SK-N-SH (cell line): ENCODE measurements at regions not wholly inside any gene's neighbourhood (a gene's known extent, or its start where the extent isn't known, plus 50 kb on each side); places are given as distances from the start of the nearest gene placed in this dataset.

Source experiments
- CTCF ChIA-PET: fragments of 300-600, 350-600 bp; formaldehyde crosslinking; extraction: SDS; loops from one replicate; lab custom pipeline; 2021; lab: Yijun Ruan, JAX
- POLR2A ChIA-PET: fragments of 350-600 bp; sonication (Branson Sonifier 250); formaldehyde crosslinking; extraction: SDS; loops from one replicate; lab custom pipeline; 2020; ENCODE audit warnings: antibody characterized with exemption, inconsistent platforms; lab: Yijun Ruan, JAX
- DNase-seq: peaks from one replicate; pipeline ENCODE4 v3.0.0; 2012
- H2AFZ ChIP-seq: fragments of 200-600 bp; sonication (generic); 2 replicates; pipeline ENCODE4 v1.8.1; 2016; ENCODE audit warnings: antibody characterized with exemption, mild to moderate bottlenecking, low read depth
- H3F3A ChIP-seq: fragments of 200-600 bp; sonication (generic); replicated peaks from 2 replicates; pipeline ENCODE3; 2016; ENCODE audit warnings: antibody characterized with exemption, mild to moderate bottlenecking; ENCODE audit not compliant: insufficient read depth
- H3K27ac ChIP-seq, 2 experiments: fragments of 200-500 bp in 1 of 2; fragments of 200-600 bp in 1 of 2; sonication (Bioruptor generic) in 1 of 2; sonication (generic), shearing (Covaris generic) in 1 of 2; 2 replicates each; pipeline versions ENCODE4 v1.5.1 to v1.6.1; 2014 to 2016; ENCODE audit warnings: low read depth in 2 of 2, inconsistent platforms in 1 of 2, low read length in 1 of 2, mild to moderate bottlenecking in 1 of 2, mixed read lengths in 1 of 2
- H3K27me3 ChIP-seq: fragments of 200-600 bp; sonication (generic), shearing (Covaris generic); 2 replicates; pipeline ENCODE4 v1.6.1; 2016; ENCODE audit warnings: mixed run types; ENCODE audit not compliant: insufficient read depth
- H3K36me3 ChIP-seq, 2 experiments: fragments of 200-500 bp in 1 of 2; fragments of 200-600 bp in 1 of 2; sonication (Bioruptor generic) in 1 of 2; sonication (generic) in 1 of 2; replicated peaks in 1 of 2; 2 replicates each; pipeline versions ENCODE3 to v1.5.1; 2014 to 2016; ENCODE audit warnings: low read length in 1 of 2, mild to moderate bottlenecking in 1 of 2; ENCODE audit not compliant: insufficient read depth in 2 of 2, control insufficient read depth in 1 of 2
- H3K4me1 ChIP-seq, 2 experiments: fragments of 200-500 bp in 1 of 2; fragments of 200-600 bp in 1 of 2; sonication (Bioruptor generic) in 1 of 2; sonication (generic), shearing (Covaris generic) in 1 of 2; 2 replicates each; pipeline versions ENCODE4 v1.5.1 to v1.6.1; 2014 to 2016; ENCODE audit warnings: low read depth in 1 of 2, low read length in 1 of 2, mixed run types in 1 of 2; ENCODE audit not compliant: insufficient read depth in 2 of 2, control insufficient read depth in 1 of 2
- H3K4me2 ChIP-seq: fragments of 200-600 bp; sonication (generic), shearing (Covaris generic); 2 replicates; pipeline ENCODE4 v1.6.1; 2017; ENCODE audit warnings: mixed run types
- H3K4me3 ChIP-seq, 2 experiments: fragments of 200-500 bp in 1 of 2; fragments of 200-600 bp in 1 of 2; sonication (Bioruptor generic) in 1 of 2; sonication (generic), shearing (Covaris generic) in 1 of 2; 2 replicates each; pipeline versions ENCODE4 v1.5.1 to v1.8.1; 2014 to 2016; ENCODE audit warnings: low read depth in 2 of 2, inconsistent platforms in 1 of 2, low read length in 1 of 2, mild to moderate bottlenecking in 1 of 2, mixed read lengths in 1 of 2, moderate library complexity in 1 of 2
- H3K79me2 ChIP-seq: fragments of 200-600 bp; sonication (generic); 2 replicates; pipeline ENCODE4 v1.8.1; 2017; ENCODE audit warnings: mild to moderate bottlenecking; ENCODE audit not compliant: insufficient read depth
- H3K9ac ChIP-seq: fragments of 200-600 bp; sonication (generic); 2 replicates; pipeline ENCODE4 v1.6.1; 2017; ENCODE audit warnings: mixed run types
- H3K9me2 ChIP-seq: fragments of 200-600 bp; sonication (generic); 2 replicates; pipeline ENCODE4 v1.6.1; 2017; ENCODE audit warnings: mixed run types
- H3K9me3 ChIP-seq: fragments of 200-600 bp; sonication (generic); 2 replicates; pipeline ENCODE4 v1.6.1; 2017; ENCODE audit warnings: mixed run types, mild to moderate bottlenecking, moderate library complexity
- H4K20me1 ChIP-seq: fragments of 200-600 bp; sonication (generic); 2 replicates; pipeline ENCODE4 v1.6.1; 2017; ENCODE audit warnings: mild to moderate bottlenecking, mixed run types; ENCODE audit not compliant: insufficient read depth
- EP300 ChIP-seq, 2 experiments: IDR thresholded peaks; 2 replicates each; pipeline versions ENCODE4 v1.4.0 to v1.6.1; 2012; ENCODE audit warnings: borderline replicate concordance in 1 of 2, low read depth in 1 of 2, low read length in 1 of 2
- EZH2phosphoT487 ChIP-seq: fragments of 200-600 bp; sonication (generic); IDR thresholded peaks from 2 replicates; pipeline ENCODE4 v1.6.1; 2017; ENCODE audit warnings: low read depth, mixed run types, mild to moderate bottlenecking, antibody characterized with exemption, moderate library complexity, borderline replicate concordance
- FOXM1 ChIP-seq: IDR thresholded peaks from 2 replicates; pipeline ENCODE4 v1.4.0; 2012; ENCODE audit warnings: low read depth, mild to moderate bottlenecking
- GATA2 ChIP-seq: sonication (generic); formaldehyde crosslinking; IDR thresholded peaks from 2 replicates; pipeline ENCODE4 v1.5.0; 2020; ENCODE audit warnings: mild to moderate bottlenecking, missing genetic modification reagents
- IRF3 ChIP-seq: fragments of 150-350 bp; IDR thresholded peaks from 2 replicates; pipeline ENCODE4 v1.6.1; 2016; ENCODE audit warnings: mild to moderate bottlenecking, low read depth, low read length
- MEF2A ChIP-seq: IDR thresholded peaks from 2 replicates; pipeline ENCODE4 v1.4.0; 2012; ENCODE audit warnings: low read depth, borderline replicate concordance
- NFIC ChIP-seq: IDR thresholded peaks from 2 replicates; pipeline ENCODE4 v1.4.0; 2012; ENCODE audit warnings: borderline replicate concordance
- RAD21 ChIP-seq: IDR thresholded peaks from 2 replicates; pipeline ENCODE4 v1.6.1; 2012; ENCODE audit warnings: mild to moderate bottlenecking, low read length
- RXRA ChIP-seq: IDR thresholded peaks from 2 replicates; pipeline ENCODE4 v1.4.0; 2012; ENCODE audit warnings: low read depth, mild to moderate bottlenecking, borderline replicate concordance
- SIN3A ChIP-seq: IDR thresholded peaks from 2 replicates; pipeline ENCODE4 v1.6.1; 2012; ENCODE audit warnings: low read depth, mild to moderate bottlenecking, low read length, moderate library complexity, borderline replicate concordance
- TCF12 ChIP-seq: IDR thresholded peaks from 2 replicates; pipeline ENCODE4 v1.4.0; 2012
- TEAD4 ChIP-seq: IDR thresholded peaks from 2 replicates; pipeline ENCODE4 v1.4.0; 2012; ENCODE audit warnings: mild to moderate bottlenecking, borderline replicate concordance; ENCODE audit not compliant: insufficient read depth
- USF1 ChIP-seq: IDR thresholded peaks from 2 replicates; pipeline ENCODE4 v1.4.0; 2012; ENCODE audit warnings: low read depth, borderline replicate concordance
- USF2 ChIP-seq: fragments of 150-350 bp; IDR thresholded peaks from 2 replicates; pipeline ENCODE4 v1.6.1; 2017; ENCODE audit warnings: antibody characterized with exemption, low read length, low read depth, borderline replicate concordance
- YY1 ChIP-seq: IDR thresholded peaks from 2 replicates; pipeline ENCODE4 v1.4.0; 2012; ENCODE audit warnings: low read depth, mild to moderate bottlenecking
- WGBS: methylation state at CpG from one replicate; pipeline ENCODE4 v1.1.6; 2017; ENCODE audit warnings: low lambda C conversion rate; 5-methylcytosine and 5-hydroxymethylcytosine counted together
- TF ChIP-seq, protein P1 (sequence below): IDR thresholded peaks from 2 replicates; pipeline ENCODE4 v1.4.0; 2012; ENCODE audit warnings: low read depth, borderline replicate concordance
- TF ChIP-seq, protein P2 (sequence below): IDR thresholded peaks from 2 replicates; pipeline ENCODE4 v1.4.0; 2012; ENCODE audit warnings: low read depth
- TF ChIP-seq, protein P3 (sequence below): IDR thresholded peaks from 2 replicates; pipeline ENCODE4; 2012

GRCh38 chr10:131586958-131587357, 275.4 kb upstream of the TCERG1L start:
- TF ChIP-seq MEF2A (no peak), TEAD4 (no peak), EP300 (IDR thresholded peaks at IDR 0.05; ENCODE audit: borderline replicate concordance in 1 of 2, low read depth in 1 of 2, low read length in 1 of 2) (no peak), RAD21 (no peak), NFIC (no peak), RXRA (no peak), USF2 (no peak)
- TF ChIP-seq, protein P1, sequence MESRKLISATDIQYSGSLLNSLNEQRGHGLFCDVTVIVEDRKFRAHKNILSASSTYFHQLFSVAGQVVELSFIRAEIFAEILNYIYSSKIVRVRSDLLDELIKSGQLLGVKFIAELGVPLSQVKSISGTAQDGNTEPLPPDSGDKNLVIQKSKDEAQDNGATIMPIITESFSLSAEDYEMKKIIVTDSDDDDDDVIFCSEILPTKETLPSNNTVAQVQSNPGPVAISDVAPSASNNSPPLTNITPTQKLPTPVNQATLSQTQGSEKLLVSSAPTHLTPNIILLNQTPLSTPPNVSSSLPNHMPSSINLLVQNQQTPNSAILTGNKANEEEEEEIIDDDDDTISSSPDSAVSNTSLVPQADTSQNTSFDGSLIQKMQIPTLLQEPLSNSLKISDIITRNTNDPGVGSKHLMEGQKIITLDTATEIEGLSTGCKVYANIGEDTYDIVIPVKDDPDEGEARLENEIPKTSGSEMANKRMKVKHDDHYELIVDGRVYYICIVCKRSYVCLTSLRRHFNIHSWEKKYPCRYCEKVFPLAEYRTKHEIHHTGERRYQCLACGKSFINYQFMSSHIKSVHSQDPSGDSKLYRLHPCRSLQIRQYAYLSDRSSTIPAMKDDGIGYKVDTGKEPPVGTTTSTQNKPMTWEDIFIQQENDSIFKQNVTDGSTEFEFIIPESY, result no peak
- TF ChIP-seq, protein P2, sequence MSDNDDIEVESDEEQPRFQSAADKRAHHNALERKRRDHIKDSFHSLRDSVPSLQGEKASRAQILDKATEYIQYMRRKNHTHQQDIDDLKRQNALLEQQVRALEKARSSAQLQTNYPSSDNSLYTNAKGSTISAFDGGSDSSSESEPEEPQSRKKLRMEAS, result no peak
- TF ChIP-seq, all 33 proteins: peak for 0
- DNase-seq, result no peak
- no peaks in the 10 kb centered on the region for H4K20me1 ChIP-seq
- H2AFZ ChIP-seq, result no peak overlapping the region
- no peaks in the 10 kb centered on the region for H3K9me2 ChIP-seq
- ChIA-PET POLR2A (no interaction called here), CTCF (no interaction called here)
- 13% methylated on average over 5 of the region's 5 CpGs for WGBS
- no peak overlapping the region for H3K27ac ChIP-seq
- no peaks in the 10 kb centered on the region for H3K27me3 ChIP-seq
- H3K4me3 ChIP-seq, result no peak overlapping the region
- H3F3A ChIP-seq, result no peaks in the 10 kb centered on the region
- no peaks in the 10 kb centered on the region for H3K79me2 ChIP-seq
- H3K4me1 ChIP-seq, result no peaks in the 10 kb centered on the region
- no peak overlapping the region for H3K9ac ChIP-seq
- H3K4me2 ChIP-seq, result no peak overlapping the region
- no peaks in the 10 kb centered on the region for H3K36me3 ChIP-seq
- no peaks in the 10 kb centered on the region for H3K9me3 ChIP-seq

DNA sequence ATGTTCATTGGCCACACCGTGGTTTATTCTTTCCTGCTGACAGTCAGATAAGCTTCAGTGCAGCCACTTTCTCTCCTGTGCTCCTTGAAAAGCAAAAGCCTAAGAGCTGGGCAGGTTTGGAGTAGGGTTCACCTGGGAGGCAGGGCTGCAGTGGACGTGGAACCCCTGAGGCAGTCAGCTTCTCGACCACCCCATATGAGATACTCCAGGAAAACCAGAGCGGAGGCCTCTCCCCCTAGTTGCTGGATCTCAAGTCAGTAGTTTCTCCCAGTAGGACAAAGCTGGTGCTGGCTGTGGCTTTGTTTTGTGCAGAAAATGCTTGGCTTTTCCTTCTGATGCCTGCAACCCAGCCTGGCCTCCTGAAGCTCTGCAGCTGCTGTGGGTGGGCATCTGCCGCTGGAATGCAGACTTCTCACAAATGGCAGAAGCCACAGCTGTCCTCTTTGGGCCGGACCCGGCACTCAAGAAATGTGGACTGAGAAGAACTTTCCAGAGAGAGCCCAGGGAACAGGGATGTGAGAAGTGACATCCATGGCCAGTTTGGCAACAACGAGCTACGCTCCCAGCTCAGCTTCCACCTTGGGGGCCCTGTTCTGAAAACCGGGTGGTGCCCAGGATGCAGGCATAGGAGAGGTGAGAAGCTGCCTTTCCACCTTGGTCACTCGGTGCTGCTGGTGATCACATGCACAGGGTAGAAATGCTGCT, 276.6 kb upstream of the TCERG1L start:
- no peak for TF ChIP-seq NFIC
- TF ChIP-seq SIN3A, result no peak
- TF ChIP-seq, protein P3, sequence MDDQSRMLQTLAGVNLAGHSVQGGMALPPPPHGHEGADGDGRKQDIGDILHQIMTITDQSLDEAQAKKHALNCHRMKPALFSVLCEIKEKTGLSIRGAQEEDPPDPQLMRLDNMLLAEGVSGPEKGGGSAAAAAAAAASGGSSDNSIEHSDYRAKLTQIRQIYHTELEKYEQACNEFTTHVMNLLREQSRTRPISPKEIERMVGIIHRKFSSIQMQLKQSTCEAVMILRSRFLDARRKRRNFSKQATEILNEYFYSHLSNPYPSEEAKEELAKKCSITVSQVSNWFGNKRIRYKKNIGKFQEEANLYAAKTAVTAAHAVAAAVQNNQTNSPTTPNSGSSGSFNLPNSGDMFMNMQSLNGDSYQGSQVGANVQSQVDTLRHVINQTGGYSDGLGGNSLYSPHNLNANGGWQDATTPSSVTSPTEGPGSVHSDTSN, result no peak
- TF ChIP-seq FOXM1, result no peak
- TF ChIP-seq RAD21, result no peak
- no peak for TF ChIP-seq USF1
- TF ChIP-seq IRF3, result no peak
- no peak for TF ChIP-seq EZH2phosphoT487
- no peak for TF ChIP-seq TCF12
- no peak for TF ChIP-seq GATA2 (CRISPR knock-in tag)
- TF ChIP-seq YY1, result no peak
- POLR2A ChIA-PET, result no interaction called here
- Histone ChIP-seq H3K79me2 (no peaks in the 10 kb centered on the region), H3K4me2 (no peak overlapping the region), H3K9me2 (no peaks in the 10 kb centered on the region), H3F3A (no peaks in the 10 kb centered on the region), H3K9me3 (no peaks in the 10 kb centered on the region), H3K27ac (no peak overlapping the region), H3K4me3 (no peak overlapping the region), H2AFZ (no peak overlapping the region), H3K27me3 (no peaks in the 10 kb centered on the region), H3K9ac (no peak overlapping the region), H3K36me3 (no peaks in the 10 kb centered on the region), H3K4me1 (no peaks in the 10 kb centered on the region), H4K20me1 (no peaks in the 10 kb centered on the region)
- DNase-seq, result no peak
- CTCF ChIA-PET, result interaction anchor here (0.9 kb wide), 1 partner anchor 216 kb away, joined by 3 read pairs; no protein-coding TSS in a partner anchor
- WGBS, result 19% methylated on average over 6 of the region's 11 CpGs
